Endothelial cell (in vitro differentiated cells): ENCODE measurements at regions not wholly inside any gene's neighbourhood (a gene's known extent, or its start where the extent isn't known, plus 50 kb on each side); places are given as distances from the start of the nearest gene placed in this dataset.
"Not testable (repeated sequence)": the region's sequence is repeated elsewhere in the genome, so short reads cannot be mapped to it uniquely, and the experiment has no call there.

Experiments
- DNase-seq: peaks from one replicate; pipeline ENCODE4 v3.0.0; 2021; ENCODE audit warnings: low spot score
- H3K27ac Mint-ChIP-seq: one replicate; pipeline ENCODE4 v1.8.0; 2021; ENCODE audit warnings: mixed read lengths, inconsistent platforms; ENCODE audit not compliant: unreplicated experiment
- H3K27me3 Mint-ChIP-seq: one replicate; pipeline ENCODE4 v1.8.0; 2021; ENCODE audit warnings: mild to moderate bottlenecking, moderate library complexity, mixed read lengths, inconsistent platforms; ENCODE audit not compliant: unreplicated experiment
- H3K36me3 Mint-ChIP-seq: one replicate; pipeline ENCODE4 v1.8.0; 2021; ENCODE audit warnings: mild to moderate bottlenecking, low read depth, mixed read lengths, inconsistent platforms; ENCODE audit not compliant: unreplicated experiment
- H3K4me1 Mint-ChIP-seq: one replicate; pipeline ENCODE4 v1.8.0; 2021; ENCODE audit warnings: mild to moderate bottlenecking, mixed read lengths, inconsistent platforms; ENCODE audit not compliant: unreplicated experiment
- H3K4me3 Mint-ChIP-seq: one replicate; pipeline ENCODE4 v1.8.0; 2021; ENCODE audit warnings: mild to moderate bottlenecking, mixed read lengths, inconsistent platforms; ENCODE audit not compliant: unreplicated experiment
- H3K9me3 Mint-ChIP-seq: one replicate; pipeline ENCODE4 v1.8.0; 2021; ENCODE audit warnings: mixed read lengths, inconsistent platforms; ENCODE audit not compliant: unreplicated experiment
- CTCF ChIP-seq: fragments of 200-600 bp; sonication (generic); IDR thresholded peaks from one replicate; pipeline ENCODE4 v1.5.0; 2021; ENCODE audit warnings: antibody characterized with exemption; ENCODE audit not compliant: unreplicated experiment

GRCh38 chr6:134539865-134540323 lies 222.0 kb upstream of the SGK1 start:
- Mint-ChIP-seq H3K27me3 (no peaks in the 10 kb centered on the region), H3K4me1 (peaks cover 9% of the 10 kb centered on the region), H3K4me3 (no peak overlapping the region), H3K36me3 (no peaks in the 10 kb centered on the region), H3K27ac (peak overlapping the region; percentile 68), H3K9me3 (no peaks in the 10 kb centered on the region)
- DNase-seq = peak; percentile 9
- no peak for TF ChIP-seq CTCF

DNA sequence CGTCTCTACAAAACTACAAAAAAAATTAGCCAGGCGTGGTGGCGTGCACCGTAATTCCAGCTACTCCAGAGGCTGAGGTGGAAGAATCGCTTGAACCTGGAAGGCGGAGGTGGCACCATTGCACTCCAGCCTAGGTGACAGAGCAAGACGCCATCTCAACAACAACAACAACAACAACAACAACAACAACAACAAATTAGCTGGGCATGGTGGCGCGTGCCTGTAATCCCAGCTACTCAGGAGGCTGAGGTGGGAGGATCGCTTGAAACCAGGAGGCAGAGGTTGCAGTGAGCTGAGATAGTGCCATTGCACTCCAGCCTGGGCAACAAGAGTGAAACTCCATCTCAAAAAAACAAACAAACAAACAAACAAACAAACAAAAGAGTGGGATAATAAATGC lies 219.9 kb upstream of the SGK1 start:
- not testable (repeated sequence) for DNase-seq, H3K27me3 Mint-ChIP-seq, H3K27ac Mint-ChIP-seq, H3K9me3 Mint-ChIP-seq, H3K4me3 Mint-ChIP-seq, H3K36me3 Mint-ChIP-seq
- peaks cover 15% of the 10 kb centered on the region for H3K4me1 Mint-ChIP-seq

- Mint-ChIP-seq H3K4me3 (no peak overlapping the region), H3K27ac (no peak overlapping the region), H3K36me3 (no peaks in the 10 kb centered on the region), H3K4me1 (peaks cover 15% of the 10 kb centered on the region), H3K9me3 (no peaks in the 10 kb centered on the region), H3K27me3 (peaks cover 2% of the 10 kb centered on the region)
- no peak for DNase-seq
- no peak for TF ChIP-seq CTCF
Observed at GRCh38 chr6:134537146-134537555, 219.2 kb upstream of the SGK1 start.

GRCh38 chr6:134535831-134536230 lies 217.9 kb upstream of the SGK1 start:
- Mint-ChIP-seq H3K4me3 (no peak overlapping the region), H3K27me3 (peaks cover 2% of the 10 kb centered on the region), H3K4me1 (peaks cover 23% of the 10 kb centered on the region), H3K36me3 (no peaks in the 10 kb centered on the region), H3K9me3 (no peaks in the 10 kb centered on the region), H3K27ac (no peak overlapping the region)
- DNase-seq = no peak
- TF ChIP-seq CTCF = no peak

- TF ChIP-seq CTCF = no peak
- Mint-ChIP-seq H3K27me3 (peaks cover 2% of the 10 kb centered on the region), H3K36me3 (no peaks in the 10 kb centered on the region), H3K4me3 (no peak overlapping the region), H3K27ac (no peak overlapping the region), H3K4me1 (peaks cover 16% of the 10 kb centered on the region), H3K9me3 (no peaks in the 10 kb centered on the region)
- DNase-seq = no peak
Observed at GRCh38 chr6:134534708-134535149, 216.8 kb upstream of the SGK1 start.

- H3K9me3 Mint-ChIP-seq = no peaks in the 10 kb centered on the region
- H3K27ac Mint-ChIP-seq = no peak overlapping the region
- peaks cover 2% of the 10 kb centered on the region for H3K27me3 Mint-ChIP-seq
- H3K36me3 Mint-ChIP-seq = no peaks in the 10 kb centered on the region
- TF ChIP-seq CTCF = no peak
- H3K4me3 Mint-ChIP-seq = no peak overlapping the region
- no peak for DNase-seq
- H3K4me1 Mint-ChIP-seq = peaks cover 14% of the 10 kb centered on the region
Observed at GRCh38 chr6:134533991-134534390, 216.1 kb upstream of the SGK1 start.
